OCI-LY7 (cell line): ENCODE measurements at regions not wholly inside any gene's neighbourhood (a gene's known extent, or its start where the extent isn't known, plus 50 kb on each side); places are given as distances from the start of the nearest gene placed in this dataset.

Source experiments
- EZH2phosphoT487 ChIP-seq: fragments of 200-600 bp; sonication (generic); IDR thresholded peaks from 2 replicates; pipeline ENCODE4 v1.6.1; 2018; ENCODE audit warnings: low read depth, borderline replicate concordance, mild to moderate bottlenecking, mixed run types, antibody characterized with exemption, low read length, moderate library complexity, mixed read lengths
- TF ChIP-seq, protein P1 (sequence below): fragments of 200-600 bp; sonication (generic); conservative IDR thresholded peaks from 2 replicates; pipeline ENCODE4 v1.5.1; 2014; ENCODE audit warnings: mild to moderate bottlenecking, antibody characterized with exemption, low read length, moderate library complexity, mixed read lengths

DNA sequence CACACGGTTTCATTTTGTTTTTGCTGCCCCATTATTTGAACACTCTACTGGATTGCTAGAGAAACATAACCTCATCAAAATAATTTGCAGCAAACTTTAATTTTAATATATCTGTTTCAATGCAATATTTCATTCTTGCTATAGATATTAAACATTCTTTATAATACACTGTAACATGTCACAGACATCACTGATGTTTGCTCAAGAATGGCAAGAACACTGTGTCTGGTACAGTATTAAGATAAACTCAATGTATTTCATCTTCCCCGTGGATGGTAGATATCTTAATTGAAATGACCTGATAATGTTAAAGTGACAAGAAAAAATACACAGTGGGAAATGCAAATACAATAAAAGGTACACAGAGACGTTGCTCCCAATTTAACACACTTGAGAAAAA, 86.0 kb downstream of the PTCHD4 start:
- TF ChIP-seq, protein P1, sequence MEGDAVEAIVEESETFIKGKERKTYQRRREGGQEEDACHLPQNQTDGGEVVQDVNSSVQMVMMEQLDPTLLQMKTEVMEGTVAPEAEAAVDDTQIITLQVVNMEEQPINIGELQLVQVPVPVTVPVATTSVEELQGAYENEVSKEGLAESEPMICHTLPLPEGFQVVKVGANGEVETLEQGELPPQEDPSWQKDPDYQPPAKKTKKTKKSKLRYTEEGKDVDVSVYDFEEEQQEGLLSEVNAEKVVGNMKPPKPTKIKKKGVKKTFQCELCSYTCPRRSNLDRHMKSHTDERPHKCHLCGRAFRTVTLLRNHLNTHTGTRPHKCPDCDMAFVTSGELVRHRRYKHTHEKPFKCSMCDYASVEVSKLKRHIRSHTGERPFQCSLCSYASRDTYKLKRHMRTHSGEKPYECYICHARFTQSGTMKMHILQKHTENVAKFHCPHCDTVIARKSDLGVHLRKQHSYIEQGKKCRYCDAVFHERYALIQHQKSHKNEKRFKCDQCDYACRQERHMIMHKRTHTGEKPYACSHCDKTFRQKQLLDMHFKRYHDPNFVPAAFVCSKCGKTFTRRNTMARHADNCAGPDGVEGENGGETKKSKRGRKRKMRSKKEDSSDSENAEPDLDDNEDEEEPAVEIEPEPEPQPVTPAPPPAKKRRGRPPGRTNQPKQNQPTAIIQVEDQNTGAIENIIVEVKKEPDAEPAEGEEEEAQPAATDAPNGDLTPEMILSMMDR: no peak
- TF ChIP-seq EZH2phosphoT487: no peak
